ENCODE measurements at regions not wholly inside any gene's neighbourhood (a gene's known extent, or its start where the extent isn't known, plus 50 kb on each side); places are given as distances from the start of the nearest gene placed in this dataset.

GRCh38 chr4:23423540-23423939 is 466.3 kb downstream of the PPARGC1A start:
- FAIRE-seq (no peak), DNase-seq (ENCODE audit: low spot score) (no peak), ATAC-seq (no peak)
- no peak overlapping the region for H3K4me3 ChIP-seq (replicated peaks in 1 of 3; ENCODE audit: insufficient read depth in 1 of 3, low read depth in 2 of 3, low read length in 3 of 3)
- no peak overlapping the region for H2AFZ ChIP-seq (ENCODE audit: low read length)
- H3K79me2 ChIP-seq (ENCODE audit: insufficient read depth, low read length) = no peaks in the 10 kb centered on the region
- WGBS (ENCODE audit: low lambda C conversion rate) = 0% methylated on average over 3 of the region's 3 CpGs
- H3K27me3 ChIP-seq (ENCODE audit: control insufficient read depth in 1 of 2, insufficient read depth in 2 of 2, low read length in 2 of 2) = no peaks in the 10 kb centered on the region
- H3K4me2 ChIP-seq (ENCODE audit: low read depth, low read length) = no peak overlapping the region
- H3K36me3 ChIP-seq (replicated peaks in 1 of 2; ENCODE audit: control insufficient read depth in 1 of 2, insufficient read depth in 2 of 2, low read length in 2 of 2) = no peaks in the 10 kb centered on the region
- in situ Hi-C loops (cut with HindIII; ENCODE audit: extremely low pct_ligation_motif_present, low pct_unique_long_range_greater_than_20kb) (no loop called here), intact Hi-C loops (cut with micrococcal nuclease; ENCODE audit: unreplicated experiment) (no loop called here)
- no peak overlapping the region for H3K27ac ChIP-seq (ENCODE audit: extremely low read length, insufficient read depth, low read length)
- CTCF ChIA-PET (ENCODE audit: low intra/inter-chr PET ratio, low total read pairs) = no interaction called here
- POLR2A ChIA-PET = no interaction called here
- BruUV-seq (replicated peaks) = no TSS peak
- H3K4me1 ChIP-seq (ENCODE audit: insufficient read depth, low read length) = no peaks in the 10 kb centered on the region
- TF ChIP-seq ZBTB10 (CRISPR knock-in tag; IDR thresholded peaks at IDR 0.05; ENCODE audit: borderline replicate concordance) = no peak
- TF ChIP-seq ATF7-NPFF (CRISPR knock-in tag; IDR thresholded peaks at IDR 0.05; ENCODE audit: low read depth) = no peak
- H3K9ac ChIP-seq (ENCODE audit: insufficient read depth, low read depth, low read length) = no peak overlapping the region
- no peaks in the 10 kb centered on the region for H4K20me1 ChIP-seq (ENCODE audit: insufficient read depth, low read length)
- peaks cover 34% of the 10 kb centered on the region for H3K9me3 ChIP-seq (ENCODE audit: low read length)

- no peak for FAIRE-seq
- TF ChIP-seq ZBTB43 (CRISPR knock-in tag; conservative IDR thresholded peaks at IDR 0.05) = no peak
- TF ChIP-seq TAF1 (CRISPR knock-in tag; IDR thresholded peaks at IDR 0.05) = no peak
- TF ChIP-seq PITX1 (CRISPR knock-in tag; IDR thresholded peaks at IDR 0.05) = no peak
- TF ChIP-seq ZBTB8A (CRISPR knock-in tag; IDR thresholded peaks at IDR 0.05; ENCODE audit: borderline replicate concordance, low read depth) = no peak
- no peak overlapping the region for H3K4me2 ChIP-seq (ENCODE audit: low read depth, low read length)
- H2AFZ ChIP-seq (ENCODE audit: low read length) = no peak overlapping the region
- intact Hi-C loops (cut with micrococcal nuclease; ENCODE audit: unreplicated experiment) (no loop called here), in situ Hi-C loops (cut with HindIII; ENCODE audit: extremely low pct_ligation_motif_present, low pct_unique_long_range_greater_than_20kb) (no loop called here)
- H4K20me1 ChIP-seq (ENCODE audit: insufficient read depth, low read length) = no peaks in the 10 kb centered on the region
- no peaks in the 10 kb centered on the region for H3K4me1 ChIP-seq (ENCODE audit: insufficient read depth, low read length)
- WGBS (ENCODE audit: low lambda C conversion rate) = 0% methylated on average over 1 of the region's 1 CpG
- no peak for ATAC-seq
- BruUV-seq (replicated peaks) = no TSS peak
- no peaks in the 10 kb centered on the region for H3K27me3 ChIP-seq (ENCODE audit: control insufficient read depth in 1 of 2, insufficient read depth in 2 of 2, low read length in 2 of 2)
- no peak for DNase-seq (ENCODE audit: low spot score)
- no peak overlapping the region for H3K9ac ChIP-seq (ENCODE audit: insufficient read depth, low read depth, low read length)
- POLR2A ChIA-PET = no interaction called here
- H3K36me3 ChIP-seq (replicated peaks in 1 of 2; ENCODE audit: control insufficient read depth in 1 of 2, insufficient read depth in 2 of 2, low read length in 2 of 2) = no peaks in the 10 kb centered on the region
- H3K9me3 ChIP-seq (ENCODE audit: low read length) = peaks cover 28% of the 10 kb centered on the region
- H3K4me3 ChIP-seq (replicated peaks in 1 of 3; ENCODE audit: insufficient read depth in 1 of 3, low read depth in 2 of 3, low read length in 3 of 3) = no peak overlapping the region
- no peaks in the 10 kb centered on the region for H3K79me2 ChIP-seq (ENCODE audit: insufficient read depth, low read length)
- CTCF ChIA-PET (ENCODE audit: low intra/inter-chr PET ratio, low total read pairs) = no interaction called here
- no peak overlapping the region for H3K27ac ChIP-seq (ENCODE audit: extremely low read length, insufficient read depth, low read length)
These were observed 467.0 kb downstream of the PPARGC1A start for GRCh38 chr4:23422878-23423277.

Data from HepG2 (cell line).